Tibial artery (tissue), 4 donors: ENCODE measurements at regions not wholly inside any gene's neighbourhood (a gene's known extent, or its start where the extent isn't known, plus 50 kb on each side); places are given as distances from the start of the nearest gene placed in this dataset.

ENCODE experiments used
- DNase-seq, 2 donors: peaks; one replicate each; pipeline ENCODE4 v3.0.0-alpha.2; 2019
- H3K27ac ChIP-seq, 2 donors: fragments of 200-600 bp; sonication (generic) in 1 of 2; 1 replicate in 1 of 2; 2 replicates in 1 of 2; pipeline ENCODE4 v1.5.1; 2018 to 2019; ENCODE audit warnings: mild to moderate bottlenecking in 1 of 2
- H3K27me3 ChIP-seq, 2 donors: fragments of 200-600 bp; sonication (generic) in 1 of 2; one replicate each; pipeline versions ENCODE4 v1.5.1 to v1.6.0; 2016 to 2019
- H3K36me3 ChIP-seq, 3 donors: fragments of 200-600 bp; sonication (generic) in 2 of 3; one replicate each; pipeline ENCODE4 v1.5.1; 2016 to 2019; ENCODE audit warnings: mild to moderate bottlenecking in 2 of 3
- H3K4me1 ChIP-seq, 4 donors: fragments of 200-600 bp; sonication (generic) in 2 of 4; 1 replicate in 3 of 4; 2 replicates in 1 of 4; pipeline ENCODE4 v1.5.1; 2016 to 2019
- H3K4me3 ChIP-seq, 2 donors: fragments of 200-600 bp; sonication (generic) in 1 of 2; 1 replicate in 1 of 2; 2 replicates in 1 of 2; pipeline ENCODE4 v1.5.1; 2018 to 2019; ENCODE audit warnings: mild to moderate bottlenecking in 2 of 2
- H3K9me3 ChIP-seq, 3 donors: fragments of 200-600 bp; sonication (generic) in 1 of 3; one replicate each; pipeline ENCODE4 v1.5.1; 2016 to 2019
- CTCF ChIP-seq, 2 experiments: fragments of 200-600 bp in 1 of 2; fragments of 450-650 bp in 1 of 2; IDR thresholded peaks; one replicate each; pipeline ENCODE4 v1.5.1; 2017 to 2019; ENCODE audit warnings: antibody characterized with exemption in 2 of 2, mild to moderate bottlenecking in 1 of 2, moderate library complexity in 1 of 2
- intact Hi-C: fragments of 100-400 bp; cut with DNase I; formaldehyde crosslinking; loops from one replicate; pipeline ENCODE4 v1.15.0; 2023; ENCODE audit warnings: low total_unique reads

- DNase-seq: no peak
- no peak for TF ChIP-seq CTCF (IDR thresholded peaks at IDR 0.05)
- Histone ChIP-seq H3K4me3 (no peak overlapping the region), H3K4me1 (no peaks in the 10 kb centered on the region), H3K27me3 (no peaks in the 10 kb centered on the region), H3K9me3 (no peaks in the 10 kb centered on the region), H3K36me3 (no peaks in the 10 kb centered on the region), H3K27ac (no peak overlapping the region)
- intact Hi-C loops: no loop called here
Measured at GRCh38 chr12:84054811-84055210, 857.8 kb downstream of the SLC6A15 start.

- H3K27me3 ChIP-seq: no peaks in the 10 kb centered on the region
- H3K27ac ChIP-seq: no peak overlapping the region
- TF ChIP-seq CTCF (IDR thresholded peaks at IDR 0.05): no peak
- no peak overlapping the region for H3K4me3 ChIP-seq
- H3K36me3 ChIP-seq: no peaks in the 10 kb centered on the region
- no peak for DNase-seq
- intact Hi-C loops: no loop called here
- H3K9me3 ChIP-seq: no peaks in the 10 kb centered on the region
- H3K4me1 ChIP-seq: no peaks in the 10 kb centered on the region
Measured at GRCh38 chr12:84047881-84048280, 864.7 kb downstream of the SLC6A15 start.

GRCh38 chr12:84046859-84047258 is 865.7 kb downstream of the SLC6A15 start:
- intact Hi-C loops: no loop called here
- H3K9me3 ChIP-seq: no peaks in the 10 kb centered on the region
- TF ChIP-seq CTCF (IDR thresholded peaks at IDR 0.05): no peak
- H3K4me1 ChIP-seq: no peaks in the 10 kb centered on the region
- H3K27me3 ChIP-seq: no peaks in the 10 kb centered on the region
- no peak overlapping the region for H3K27ac ChIP-seq
- no peaks in the 10 kb centered on the region for H3K36me3 ChIP-seq
- no peak for DNase-seq
- no peak overlapping the region for H3K4me3 ChIP-seq

GRCh38 chr12:84043355-84043754 is 869.2 kb downstream of the SLC6A15 start:
- H3K9me3 ChIP-seq: no peaks in the 10 kb centered on the region
- TF ChIP-seq CTCF (IDR thresholded peaks at IDR 0.05): no peak
- no peak overlapping the region for H3K4me3 ChIP-seq
- no peaks in the 10 kb centered on the region for H3K36me3 ChIP-seq
- H3K27ac ChIP-seq: no peak overlapping the region
- DNase-seq: no peak
- no peaks in the 10 kb centered on the region for H3K27me3 ChIP-seq
- intact Hi-C loops: no loop called here
- no peaks in the 10 kb centered on the region for H3K4me1 ChIP-seq

GRCh38 chr12:84038242-84038641 is 874.4 kb downstream of the SLC6A15 start:
- H3K36me3 ChIP-seq: no peaks in the 10 kb centered on the region
- no peak for TF ChIP-seq CTCF (IDR thresholded peaks at IDR 0.05)
- H3K27me3 ChIP-seq: no peaks in the 10 kb centered on the region
- H3K27ac ChIP-seq: no peak overlapping the region
- DNase-seq: no peak
- no peak overlapping the region for H3K4me3 ChIP-seq
- H3K9me3 ChIP-seq: no peaks in the 10 kb centered on the region
- intact Hi-C loops: no loop called here
- no peaks in the 10 kb centered on the region for H3K4me1 ChIP-seq

GRCh38 chr12:84036912-84037311 is 875.7 kb downstream of the SLC6A15 start:
- Histone ChIP-seq H3K36me3 (no peaks in the 10 kb centered on the region), H3K27ac (no peak overlapping the region), H3K9me3 (no peaks in the 10 kb centered on the region), H3K27me3 (no peaks in the 10 kb centered on the region), H3K4me1 (no peaks in the 10 kb centered on the region), H3K4me3 (no peak overlapping the region)
- no peak for DNase-seq
- TF ChIP-seq CTCF (IDR thresholded peaks at IDR 0.05): no peak
- intact Hi-C loops: no loop called here
